WTC11 (cell line): ENCODE measurements at regions not wholly inside any gene's neighbourhood (a gene's known extent, or its start where the extent isn't known, plus 50 kb on each side); places are given as distances from the start of the nearest gene placed in this dataset.

Experiments used
- ATAC-seq: fragments of 200-7000 bp; cut with Tn5 transposase; 2 replicates; pipeline ENCODE4 v1.10.0; 2021; ENCODE audit warnings: mild to moderate bottlenecking, moderate library complexity
- CTCF ChIA-PET: fragments of 300-600 bp; sonication (Branson Sonifier 250); formaldehyde crosslinking; loops from one replicate; lab custom pipeline; 2021; ENCODE audit warnings: antibody characterized with exemption; lab: Charles Lee
- POLR2A ChIA-PET: fragments of 350-600 bp; sonication (Branson Sonifier 250); formaldehyde crosslinking; loops from one replicate; lab custom pipeline; 2021; ENCODE audit warnings: antibody characterized with exemption; lab: Charles Lee
- DNase-seq: peaks from one replicate; pipeline ENCODE4 v3.0.0; 2021; ENCODE audit warnings: low spot score
- H3K27ac Mint-ChIP-seq: 2 replicates; pipeline ENCODE4 v1.8.0; 2021; ENCODE audit warnings: mixed read lengths
- H3K27me3 Mint-ChIP-seq: 2 replicates; pipeline ENCODE4 v1.8.0; 2021; ENCODE audit warnings: low read depth, mild to moderate bottlenecking, moderate library complexity, mixed read lengths
- H3K36me3 Mint-ChIP-seq: 2 replicates; pipeline ENCODE4 v1.8.0; 2021; ENCODE audit warnings: mixed read lengths
- H3K4me1 Mint-ChIP-seq: 2 replicates; pipeline ENCODE4 v1.8.0; 2022; ENCODE audit warnings: mixed read lengths
- H3K4me3 Mint-ChIP-seq: 2 replicates; pipeline ENCODE4 v1.8.0; 2021; ENCODE audit warnings: mild to moderate bottlenecking, moderate library complexity, mixed read lengths
- H3K9me3 Mint-ChIP-seq: 2 replicates; pipeline ENCODE4 v1.8.0; 2021; ENCODE audit warnings: mixed read lengths
- AR ChIP-seq: fragments of 250-450 bp; sonication (Bioruptor Pico); IDR thresholded peaks from 2 replicates; pipeline ENCODE4 v1.9.0; 2021; ENCODE audit warnings: mild to moderate bottlenecking
- FOXK1 ChIP-seq: sonication (generic); formaldehyde crosslinking; IDR thresholded peaks from 2 replicates; pipeline ENCODE4 v1.8.0; 2022; ENCODE audit warnings: mild to moderate bottlenecking, moderate library complexity, missing genetic modification reagents
- GABPB1 ChIP-seq: sonication (generic); formaldehyde crosslinking; IDR thresholded peaks from 2 replicates; pipeline ENCODE4 v1.8.1; 2023; ENCODE audit warnings: mild to moderate bottlenecking, missing genetic modification reagents
- ZNF416 ChIP-seq: fragments of 250-450 bp; sonication (Bioruptor Pico); IDR thresholded peaks from 2 replicates; pipeline ENCODE4 v1.9.0; 2021; ENCODE audit warnings: mild to moderate bottlenecking, inconsistent platforms
- TF ChIP-seq, protein P1 (sequence below): fragments of 250-450 bp; sonication (Bioruptor Pico); IDR thresholded peaks from 2 replicates; pipeline ENCODE4 v2.1.2; 2022; ENCODE audit warnings: mild to moderate bottlenecking, moderate library complexity
- TF ChIP-seq, protein P2 (sequence below): fragments of 250-450 bp; sonication (Bioruptor Pico); IDR thresholded peaks from 2 replicates; pipeline ENCODE4 v1.8.0; 2021; ENCODE audit warnings: mild to moderate bottlenecking
- TF ChIP-seq, protein P3 (sequence below): sonication (generic); formaldehyde crosslinking; IDR thresholded peaks from 2 replicates; pipeline ENCODE4 v1.8.0; 2023; ENCODE audit warnings: missing genetic modification reagents
- TF ChIP-seq, protein P4 (sequence below): sonication (generic); formaldehyde crosslinking; IDR thresholded peaks from 2 replicates; pipeline ENCODE4 v1.8.1; 2022; ENCODE audit warnings: low read depth, missing genetic modification reagents, borderline replicate concordance
- TF ChIP-seq, protein P5 (sequence below): sonication (generic); formaldehyde crosslinking; IDR thresholded peaks from 2 replicates; pipeline ENCODE4 v1.8.1; 2022; ENCODE audit warnings: mild to moderate bottlenecking, missing genetic modification reagents, moderate library complexity, borderline replicate concordance
- TF ChIP-seq, protein P6 (sequence below): sonication (generic); formaldehyde crosslinking; IDR thresholded peaks from 2 replicates; pipeline ENCODE4 v1.8.1; 2023; ENCODE audit warnings: mild to moderate bottlenecking, missing genetic modification reagents

GRCh38 chr6:140049251-140049650, 674.8 kb upstream of the CITED2 start:
- no peaks in the 10 kb centered on the region for H3K27me3 Mint-ChIP-seq
- H3K9me3 Mint-ChIP-seq = no peaks in the 10 kb centered on the region
- no peak for DNase-seq
- ChIA-PET POLR2A (no interaction called here), CTCF (no interaction called here)
- no peaks in the 10 kb centered on the region for H3K36me3 Mint-ChIP-seq
- no peak for ATAC-seq
- no peak overlapping the region for H3K4me3 Mint-ChIP-seq
- H3K27ac Mint-ChIP-seq = peak overlapping the region; percentile 88
- TF ChIP-seq, protein P1, sequence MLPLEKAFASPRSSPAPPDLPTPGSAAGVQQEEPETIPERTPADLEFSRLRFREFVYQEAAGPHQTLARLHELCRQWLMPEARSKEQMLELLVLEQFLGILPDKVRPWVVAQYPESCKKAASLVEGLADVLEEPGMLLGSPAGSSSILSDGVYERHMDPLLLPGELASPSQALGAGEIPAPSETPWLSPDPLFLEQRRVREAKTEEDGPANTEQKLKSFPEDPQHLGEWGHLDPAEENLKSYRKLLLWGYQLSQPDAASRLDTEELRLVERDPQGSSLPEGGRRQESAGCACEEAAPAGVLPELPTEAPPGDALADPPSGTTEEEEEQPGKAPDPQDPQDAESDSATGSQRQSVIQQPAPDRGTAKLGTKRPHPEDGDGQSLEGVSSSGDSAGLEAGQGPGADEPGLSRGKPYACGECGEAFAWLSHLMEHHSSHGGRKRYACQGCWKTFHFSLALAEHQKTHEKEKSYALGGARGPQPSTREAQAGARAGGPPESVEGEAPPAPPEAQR = no peak
- TF ChIP-seq, protein P2, sequence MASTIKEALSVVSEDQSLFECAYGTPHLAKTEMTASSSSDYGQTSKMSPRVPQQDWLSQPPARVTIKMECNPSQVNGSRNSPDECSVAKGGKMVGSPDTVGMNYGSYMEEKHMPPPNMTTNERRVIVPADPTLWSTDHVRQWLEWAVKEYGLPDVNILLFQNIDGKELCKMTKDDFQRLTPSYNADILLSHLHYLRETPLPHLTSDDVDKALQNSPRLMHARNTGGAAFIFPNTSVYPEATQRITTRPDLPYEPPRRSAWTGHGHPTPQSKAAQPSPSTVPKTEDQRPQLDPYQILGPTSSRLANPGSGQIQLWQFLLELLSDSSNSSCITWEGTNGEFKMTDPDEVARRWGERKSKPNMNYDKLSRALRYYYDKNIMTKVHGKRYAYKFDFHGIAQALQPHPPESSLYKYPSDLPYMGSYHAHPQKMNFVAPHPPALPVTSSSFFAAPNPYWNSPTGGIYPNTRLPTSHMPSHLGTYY (CRISPR knock-in tag) = no peak
- no peak for TF ChIP-seq ZNF416 (CRISPR knock-in tag)
- no peak for TF ChIP-seq GABPB1 (CRISPR knock-in tag)
- no peak for TF ChIP-seq AR
- TF ChIP-seq, protein P3, sequence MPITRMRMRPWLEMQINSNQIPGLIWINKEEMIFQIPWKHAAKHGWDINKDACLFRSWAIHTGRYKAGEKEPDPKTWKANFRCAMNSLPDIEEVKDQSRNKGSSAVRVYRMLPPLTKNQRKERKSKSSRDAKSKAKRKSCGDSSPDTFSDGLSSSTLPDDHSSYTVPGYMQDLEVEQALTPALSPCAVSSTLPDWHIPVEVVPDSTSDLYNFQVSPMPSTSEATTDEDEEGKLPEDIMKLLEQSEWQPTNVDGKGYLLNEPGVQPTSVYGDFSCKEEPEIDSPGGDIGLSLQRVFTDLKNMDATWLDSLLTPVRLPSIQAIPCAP = no peak
- TF ChIP-seq, protein P4, sequence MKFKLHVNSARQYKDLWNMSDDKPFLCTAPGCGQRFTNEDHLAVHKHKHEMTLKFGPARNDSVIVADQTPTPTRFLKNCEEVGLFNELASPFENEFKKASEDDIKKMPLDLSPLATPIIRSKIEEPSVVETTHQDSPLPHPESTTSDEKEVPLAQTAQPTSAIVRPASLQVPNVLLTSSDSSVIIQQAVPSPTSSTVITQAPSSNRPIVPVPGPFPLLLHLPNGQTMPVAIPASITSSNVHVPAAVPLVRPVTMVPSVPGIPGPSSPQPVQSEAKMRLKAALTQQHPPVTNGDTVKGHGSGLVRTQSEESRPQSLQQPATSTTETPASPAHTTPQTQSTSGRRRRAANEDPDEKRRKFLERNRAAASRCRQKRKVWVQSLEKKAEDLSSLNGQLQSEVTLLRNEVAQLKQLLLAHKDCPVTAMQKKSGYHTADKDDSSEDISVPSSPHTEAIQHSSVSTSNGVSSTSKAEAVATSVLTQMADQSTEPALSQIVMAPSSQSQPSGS = no peak
- TF ChIP-seq, protein P5, sequence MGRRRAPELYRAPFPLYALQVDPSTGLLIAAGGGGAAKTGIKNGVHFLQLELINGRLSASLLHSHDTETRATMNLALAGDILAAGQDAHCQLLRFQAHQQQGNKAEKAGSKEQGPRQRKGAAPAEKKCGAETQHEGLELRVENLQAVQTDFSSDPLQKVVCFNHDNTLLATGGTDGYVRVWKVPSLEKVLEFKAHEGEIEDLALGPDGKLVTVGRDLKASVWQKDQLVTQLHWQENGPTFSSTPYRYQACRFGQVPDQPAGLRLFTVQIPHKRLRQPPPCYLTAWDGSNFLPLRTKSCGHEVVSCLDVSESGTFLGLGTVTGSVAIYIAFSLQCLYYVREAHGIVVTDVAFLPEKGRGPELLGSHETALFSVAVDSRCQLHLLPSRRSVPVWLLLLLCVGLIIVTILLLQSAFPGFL (CRISPR knock-in tag) = no peak
- TF ChIP-seq FOXK1 (CRISPR knock-in tag) = no peak
- TF ChIP-seq, all 79 proteins: peak for 0
- peaks cover 59% of the 10 kb centered on the region for H3K4me1 Mint-ChIP-seq

DNA sequence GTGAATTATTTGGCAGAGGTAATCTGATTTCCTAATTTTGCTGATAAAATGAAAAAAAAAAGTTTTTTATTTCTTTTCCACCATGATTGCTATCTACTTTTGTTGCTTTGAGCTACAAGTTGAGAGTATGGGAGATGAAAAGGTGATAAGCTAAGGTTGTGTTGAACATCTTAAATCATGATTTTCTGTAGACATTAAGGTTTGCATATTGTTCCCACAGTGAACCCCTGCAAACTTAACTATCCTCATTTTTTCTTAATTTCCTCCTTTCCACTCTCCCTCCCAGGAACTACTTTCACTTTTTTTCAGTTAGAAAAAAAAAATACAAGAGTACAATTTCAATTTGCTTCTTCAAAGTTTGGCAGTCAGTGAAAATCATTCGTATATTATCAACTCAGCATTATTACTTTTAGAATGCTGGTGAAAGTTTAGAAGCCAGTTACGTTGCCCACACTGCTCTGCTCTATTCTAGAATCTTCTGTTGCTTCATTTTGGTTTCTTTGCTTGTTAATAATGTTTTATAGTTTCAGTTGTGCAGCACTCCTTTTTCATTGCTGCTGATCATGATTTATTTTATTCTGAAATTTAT, 673.8 kb upstream of the CITED2 start:
- no peaks in the 10 kb centered on the region for H3K27me3 Mint-ChIP-seq
- ChIA-PET CTCF (no interaction called here), POLR2A (no interaction called here)
- DNase-seq = no peak
- no peak for ATAC-seq
- no peak overlapping the region for H3K4me3 Mint-ChIP-seq
- no peak for TF ChIP-seq ZNF416 (CRISPR knock-in tag)
- TF ChIP-seq, protein P1 = no peak
- TF ChIP-seq, protein P6, sequence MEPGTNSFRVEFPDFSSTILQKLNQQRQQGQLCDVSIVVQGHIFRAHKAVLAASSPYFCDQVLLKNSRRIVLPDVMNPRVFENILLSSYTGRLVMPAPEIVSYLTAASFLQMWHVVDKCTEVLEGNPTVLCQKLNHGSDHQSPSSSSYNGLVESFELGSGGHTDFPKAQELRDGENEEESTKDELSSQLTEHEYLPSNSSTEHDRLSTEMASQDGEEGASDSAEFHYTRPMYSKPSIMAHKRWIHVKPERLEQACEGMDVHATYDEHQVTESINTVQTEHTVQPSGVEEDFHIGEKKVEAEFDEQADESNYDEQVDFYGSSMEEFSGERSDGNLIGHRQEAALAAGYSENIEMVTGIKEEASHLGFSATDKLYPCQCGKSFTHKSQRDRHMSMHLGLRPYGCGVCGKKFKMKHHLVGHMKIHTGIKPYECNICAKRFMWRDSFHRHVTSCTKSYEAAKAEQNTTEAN (CRISPR knock-in tag) = no peak
- no peaks in the 10 kb centered on the region for H3K9me3 Mint-ChIP-seq
- peaks cover 59% of the 10 kb centered on the region for H3K4me1 Mint-ChIP-seq
- no peaks in the 10 kb centered on the region for H3K36me3 Mint-ChIP-seq
- H3K27ac Mint-ChIP-seq = no peak overlapping the region
